UCSD-AML1 (cell line): ENCODE measurements at regions not wholly inside any gene's neighbourhood (a gene's known extent, or its start where the extent isn't known, plus 50 kb on each side); places are given as distances from the start of the nearest gene placed in this dataset.

ENCODE experiments used
- DNase-seq: peaks from one replicate; lab custom pipeline; 2025; ENCODE audit not compliant: unreplicated experiment; lab: John Stamatoyannopoulos, UW

- no peak for DNase-seq
Measured at GRCh38 chr3:8189051-8189450, 312.6 kb upstream of the LMCD1 start.

- no peak for DNase-seq
Measured at GRCh38 chr3:8191406-8191805, 310.2 kb upstream of the LMCD1 start.

DNA sequence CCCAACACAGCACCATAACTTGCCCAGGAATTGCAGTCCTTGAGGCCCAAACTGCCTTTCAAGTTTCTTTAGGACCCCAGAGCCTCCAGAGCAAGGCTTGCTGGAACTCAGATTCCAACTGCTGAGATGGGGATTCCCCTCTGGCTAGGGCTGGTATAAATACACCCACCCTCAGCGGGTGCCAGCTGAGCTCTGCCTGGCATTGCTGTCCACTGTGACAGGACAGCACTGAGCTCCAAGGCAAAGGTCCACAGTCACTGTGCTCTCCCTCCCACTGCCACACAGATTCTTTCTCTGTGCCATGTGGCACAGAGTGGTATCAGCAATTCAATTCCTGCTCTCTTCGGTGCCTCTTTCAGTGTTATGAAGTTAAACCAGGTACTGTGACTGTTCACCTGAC is 304.2 kb upstream of the LMCD1 start:
- DNase-seq, result no peak

- no peak for DNase-seq
Measured at GRCh38 chr3:8198605-8199004, 303.0 kb upstream of the LMCD1 start.

DNA sequence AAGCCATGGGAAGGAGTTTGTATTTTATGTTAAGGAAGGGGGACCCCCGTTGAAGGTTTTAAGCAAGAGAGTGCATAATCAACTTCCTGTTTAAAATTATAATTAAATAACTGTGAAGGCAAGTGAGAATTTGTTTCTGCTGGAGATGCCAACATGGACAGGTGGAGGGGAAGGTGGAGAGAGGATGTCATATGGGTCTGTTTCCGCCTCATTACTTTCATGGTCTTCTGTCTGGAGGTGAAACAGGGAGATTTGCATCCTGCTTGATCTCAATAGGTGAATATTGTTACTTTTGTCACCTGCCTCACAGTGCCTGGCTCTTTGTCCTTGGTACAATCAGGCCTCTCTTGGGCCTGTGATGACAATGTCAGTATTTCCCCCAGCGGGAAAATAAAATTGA is 300.6 kb upstream of the LMCD1 start:
- DNase-seq, result no peak

DNA sequence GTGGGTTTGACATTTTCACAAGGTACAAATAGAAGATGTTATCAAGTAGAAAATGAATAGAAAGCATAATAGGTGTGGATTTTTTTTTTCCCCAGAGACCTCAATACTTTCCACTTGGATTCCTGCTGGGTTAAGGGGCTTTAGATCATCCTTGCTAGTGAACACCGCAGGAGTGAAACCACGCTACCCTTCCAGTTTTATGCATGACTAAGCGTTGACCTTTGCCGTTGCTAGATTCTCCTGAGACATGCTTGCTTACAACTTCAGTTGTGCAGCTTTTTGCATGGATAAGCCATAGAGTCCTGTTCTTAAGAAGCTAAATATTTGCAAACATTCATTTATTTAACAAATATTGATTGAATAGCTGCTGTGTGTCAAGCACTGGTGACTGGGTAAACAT is 299.7 kb upstream of the LMCD1 start:
- no peak for DNase-seq

GRCh38 chr3:8204331-8204730 is 297.3 kb upstream of the LMCD1 start:
- DNase-seq, result no peak

DNA sequence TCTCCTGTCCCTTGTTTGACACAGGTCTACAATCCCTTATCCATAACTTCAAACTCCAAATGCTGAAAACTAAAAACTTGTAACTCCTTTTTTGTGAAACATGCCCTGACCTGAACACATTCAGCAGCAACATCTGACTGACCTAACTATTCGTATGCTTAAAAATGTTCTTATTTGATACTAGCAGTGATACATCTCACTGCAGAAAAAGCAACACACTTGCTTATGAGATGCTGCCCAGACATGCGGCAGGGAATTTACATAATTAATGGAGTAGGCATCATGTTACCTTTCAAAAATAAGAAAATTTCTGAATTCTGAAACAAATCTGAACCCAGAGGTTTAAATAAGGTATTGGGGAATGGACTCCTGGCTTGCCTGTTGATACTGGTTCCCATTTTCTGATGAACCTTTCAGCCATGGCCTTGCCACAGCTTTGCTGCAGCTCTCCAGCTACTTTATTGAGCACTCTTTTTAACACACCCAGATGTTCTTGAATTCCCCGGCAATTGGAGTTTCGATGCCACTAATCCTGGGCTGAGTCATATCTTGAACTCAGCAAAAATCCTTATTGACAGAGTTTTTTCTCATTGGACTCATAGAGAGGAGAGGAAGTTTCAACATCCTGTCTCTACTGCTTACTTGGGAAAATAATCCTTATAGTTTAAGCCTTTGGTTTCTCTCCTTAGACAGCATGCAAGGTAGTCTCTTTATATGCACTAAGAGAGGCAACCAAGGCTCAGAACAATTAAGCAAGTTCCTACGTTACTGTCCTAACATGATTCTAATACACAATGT is 296.6 kb upstream of the LMCD1 start:
- DNase-seq, result no peak

DNA sequence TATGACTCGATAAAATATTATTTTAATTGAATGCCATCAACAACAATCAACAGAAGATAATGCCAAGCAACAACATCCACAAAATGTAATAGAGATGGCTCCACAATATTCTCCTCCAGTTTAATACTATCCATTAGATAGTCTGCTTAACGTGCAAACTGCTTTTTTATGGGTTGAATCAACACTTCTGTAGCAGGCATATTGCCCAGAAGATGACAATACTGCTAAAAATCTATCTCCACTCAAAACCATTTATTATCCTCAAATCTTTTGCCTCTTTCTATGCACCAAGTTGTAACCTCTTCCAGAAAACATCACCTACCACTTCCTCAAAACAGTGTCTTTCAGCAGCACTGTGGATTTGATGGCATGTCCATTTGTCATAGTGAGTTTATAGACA is 295.7 kb upstream of the LMCD1 start:
- no peak for DNase-seq

GRCh38 chr3:8206971-8207617 is 294.5 kb upstream of the LMCD1 start:
- DNase-seq, result no peak

- DNase-seq, result no peak
Measured at GRCh38 chr3:8210882-8211341, 290.7 kb upstream of the LMCD1 start.

DNA sequence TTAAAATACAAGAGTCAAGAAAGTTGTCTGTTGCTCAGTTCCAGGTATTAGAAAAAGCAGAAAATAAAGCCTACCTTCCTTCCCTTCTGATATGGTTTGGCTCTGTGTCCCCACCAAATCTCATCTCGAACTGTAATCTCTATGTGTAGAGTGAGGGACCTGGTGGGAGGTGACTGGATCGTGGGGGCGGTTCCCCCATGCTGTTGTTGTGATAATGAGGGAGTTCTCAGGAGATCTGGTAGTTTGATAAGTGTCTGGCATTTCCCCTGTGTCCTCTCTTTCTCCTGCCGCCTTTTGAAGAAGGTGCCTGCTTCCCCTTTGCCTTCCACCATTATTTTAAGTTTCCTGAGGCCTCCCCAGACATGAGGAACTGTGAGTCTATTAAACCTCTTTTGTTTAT is 288.8 kb upstream of the LMCD1 start:
- DNase-seq, result no peak

GRCh38 chr3:8213286-8213685 is 288.3 kb upstream of the LMCD1 start:
- DNase-seq, result no peak

DNA sequence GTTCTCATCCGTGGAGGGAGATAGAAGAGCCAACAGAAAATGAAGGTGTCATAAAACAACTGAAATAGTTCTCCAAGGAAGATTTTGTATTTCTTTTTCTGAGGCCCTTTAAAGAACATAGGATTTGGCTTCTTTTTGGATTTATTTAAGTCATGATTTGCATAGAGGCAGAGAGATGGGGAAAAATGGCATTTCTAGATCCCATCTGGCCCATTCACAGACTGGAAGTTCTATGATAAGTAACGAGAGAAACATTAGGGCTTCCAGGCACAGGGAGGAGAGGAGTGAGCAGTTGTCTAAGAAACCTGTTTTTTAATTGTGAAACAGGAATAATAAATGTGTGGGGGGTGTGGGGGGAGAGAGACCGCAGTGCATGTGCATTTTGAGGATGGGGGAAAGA is 285.8 kb upstream of the LMCD1 start:
- DNase-seq, result no peak

GRCh38 chr3:8218353-8218940 is 283.2 kb upstream of the LMCD1 start:
- no peak for DNase-seq

DNA sequence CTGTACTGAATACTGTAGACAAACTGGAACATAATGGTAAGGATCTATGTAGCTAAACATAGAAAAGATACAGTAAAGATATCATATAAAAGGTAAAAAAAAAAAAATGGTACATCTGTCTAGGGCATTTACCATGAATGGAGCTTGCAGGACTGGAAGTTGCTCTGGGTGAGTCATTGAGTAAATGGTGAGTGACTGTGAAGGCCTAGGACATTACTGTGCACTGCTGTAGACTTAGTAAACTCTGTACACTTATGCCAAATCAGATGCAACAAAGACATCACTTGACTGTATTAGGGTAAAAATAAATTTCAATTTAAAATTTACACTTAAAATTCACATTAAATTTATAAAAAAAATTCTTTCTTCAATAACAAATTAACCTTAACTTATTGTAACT is 281.3 kb upstream of the LMCD1 start:
- DNase-seq, result no peak

DNA sequence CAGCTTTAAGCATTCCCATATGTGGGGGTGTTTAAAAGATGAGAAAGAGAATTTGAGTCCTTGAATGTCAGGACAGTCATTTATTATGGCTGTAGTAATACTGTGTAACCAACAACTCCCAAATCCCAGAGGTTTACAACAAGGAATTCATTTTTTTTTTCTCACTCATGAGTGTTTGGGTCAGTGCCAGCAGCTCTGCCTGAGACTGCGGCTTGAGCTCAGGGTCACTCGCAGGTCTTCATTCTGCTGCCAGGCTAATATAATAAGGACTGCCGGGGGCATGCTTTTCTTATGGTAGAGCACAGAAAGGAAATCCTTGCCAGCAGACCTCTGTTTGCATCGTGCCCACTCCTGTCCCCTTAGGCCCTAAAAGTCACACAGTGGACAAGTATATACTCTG is 277.9 kb upstream of the LMCD1 start:
- DNase-seq, result no peak

DNA sequence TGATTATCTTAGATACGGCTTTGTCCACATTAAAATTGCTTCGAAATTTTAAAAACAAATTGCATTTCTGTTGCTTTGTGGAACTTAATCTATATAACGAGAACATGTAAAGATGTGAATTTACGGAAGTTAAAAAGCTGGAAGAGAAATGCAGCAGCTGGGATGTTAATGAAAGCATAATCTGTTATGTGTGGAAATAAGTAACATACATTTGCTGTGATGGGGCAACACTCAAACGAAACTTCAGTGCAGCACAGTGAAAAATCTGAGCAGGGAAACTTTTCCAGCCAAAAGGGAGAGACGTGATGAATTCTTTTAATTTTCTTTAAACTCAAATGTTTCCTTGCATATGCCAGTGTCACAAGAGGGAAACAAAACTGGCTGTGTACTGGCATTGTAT is 276.7 kb upstream of the LMCD1 start:
- no peak for DNase-seq

DNA sequence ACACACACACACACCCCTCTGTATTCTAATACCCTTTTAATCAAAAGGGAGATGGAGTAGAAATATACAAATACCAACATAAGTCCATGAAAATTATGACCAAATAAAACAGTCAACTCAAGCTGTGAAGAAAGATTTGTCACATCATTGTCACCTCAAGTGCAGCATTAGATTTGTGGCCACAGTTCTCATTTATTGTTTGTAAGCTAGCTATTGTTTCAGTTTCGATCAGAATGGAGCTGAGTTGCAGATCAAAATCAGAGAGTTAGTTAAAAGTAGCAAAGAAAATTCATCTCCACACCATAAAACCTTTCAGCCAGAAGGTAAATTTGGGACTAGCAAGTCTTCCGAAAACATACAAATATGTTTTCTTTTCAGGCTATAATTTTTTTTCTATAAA is 267.7 kb upstream of the LMCD1 start:
- DNase-seq, result no peak

DNA sequence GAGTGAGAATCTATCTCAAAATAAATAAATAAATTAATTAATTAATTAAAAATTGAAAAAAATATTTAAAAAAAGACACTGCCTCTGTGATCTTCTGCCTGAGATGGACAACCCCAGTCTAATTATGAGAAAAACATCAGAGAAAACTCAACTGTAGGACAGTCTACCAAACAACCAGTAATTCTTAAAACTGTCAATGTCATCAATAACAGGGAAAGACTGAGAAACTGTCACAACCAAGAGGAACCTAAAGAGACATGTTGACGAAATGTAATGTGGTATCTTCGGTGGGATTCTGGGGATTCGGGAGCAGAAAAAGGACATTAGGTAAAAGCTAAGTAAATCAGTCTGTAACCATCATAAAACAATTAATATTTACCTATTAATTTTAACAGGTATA is 265.4 kb upstream of the LMCD1 start:
- DNase-seq, result no peak

DNA sequence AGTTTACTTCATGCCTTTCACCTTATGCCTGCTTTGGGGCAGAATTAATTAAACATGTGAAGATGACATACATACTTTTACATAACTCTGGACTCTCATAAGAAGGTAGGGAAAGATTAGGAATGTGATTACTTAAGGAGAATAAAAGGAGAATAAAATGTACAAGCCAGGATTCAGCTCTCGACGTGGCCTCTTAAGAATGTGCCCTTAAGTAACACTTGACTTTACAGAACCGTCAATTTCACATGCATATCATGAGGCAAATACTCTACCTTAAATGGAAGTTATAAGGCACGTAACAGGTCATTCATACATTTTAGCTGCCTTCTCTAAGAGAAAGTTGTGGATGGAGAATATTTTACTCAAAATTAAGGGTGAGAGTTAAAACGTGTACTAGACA is 263.7 kb upstream of the LMCD1 start:
- DNase-seq, result no peak

GRCh38 chr3:8238432-8238831 is 263.2 kb upstream of the LMCD1 start:
- DNase-seq, result no peak
